Activated CD8-positive, alpha-beta T cell treated with anti-CD3 and anti-CD28 coated beads for 36 hours (primary cell): ENCODE measurements at regions not wholly inside any gene's neighbourhood (a gene's known extent, or its start where the extent isn't known, plus 50 kb on each side); places are given as distances from the start of the nearest gene placed in this dataset.

ENCODE experiments used
- ATAC-seq: fragments of 200-7000 bp; cut with Tn5 transposase; one replicate; pipeline ENCODE4 v1.10.0; 2021; ENCODE audit warnings: mild to moderate bottlenecking, moderate library complexity
- CTCF ChIA-PET: fragments of 350-600 bp; sonication (Branson Sonifier 250); formaldehyde crosslinking; loops from one replicate; lab custom pipeline; 2021; ENCODE audit warnings: antibody characterized with exemption; lab: Charles Lee
- POLR2A ChIA-PET: fragments of 350-600 bp; sonication (Branson Sonifier 250); formaldehyde crosslinking; loops from one replicate; lab custom pipeline; 2021; ENCODE audit warnings: antibody characterized with exemption; lab: Charles Lee
- DNase-seq: peaks from one replicate; pipeline ENCODE4 v3.0.0-alpha.2; 2020
- H3K27ac Mint-ChIP-seq: one replicate; pipeline ENCODE4 v1.8.0; 2021; ENCODE audit warnings: mild to moderate bottlenecking, mixed read lengths
- H3K27me3 Mint-ChIP-seq: one replicate; pipeline ENCODE4 v1.8.0; 2021; ENCODE audit warnings: mixed read lengths
- H3K36me3 Mint-ChIP-seq: one replicate; pipeline ENCODE4 v1.8.0; 2021; ENCODE audit warnings: low read depth, mixed read lengths
- H3K4me1 Mint-ChIP-seq: one replicate; pipeline ENCODE4 v1.8.0; 2021; ENCODE audit warnings: low read depth, mixed read lengths
- H3K4me3 Mint-ChIP-seq: one replicate; pipeline ENCODE4 v1.8.0; 2021; ENCODE audit warnings: mild to moderate bottlenecking, moderate library complexity, mixed read lengths
- H3K9me3 Mint-ChIP-seq: one replicate; pipeline ENCODE4 v1.8.0; 2021; ENCODE audit warnings: mixed read lengths
- CTCF ChIP-seq: fragments of 200-600 bp; IDR thresholded peaks from one replicate; pipeline ENCODE4 v1.8.0; 2022; ENCODE audit warnings: antibody characterized with exemption, mild to moderate bottlenecking
- intact Hi-C: fragments of 100-400 bp; cut with micrococcal nuclease; formaldehyde crosslinking; loops from one replicate; pipeline ENCODE4 v1.10.0; 2022

DNA sequence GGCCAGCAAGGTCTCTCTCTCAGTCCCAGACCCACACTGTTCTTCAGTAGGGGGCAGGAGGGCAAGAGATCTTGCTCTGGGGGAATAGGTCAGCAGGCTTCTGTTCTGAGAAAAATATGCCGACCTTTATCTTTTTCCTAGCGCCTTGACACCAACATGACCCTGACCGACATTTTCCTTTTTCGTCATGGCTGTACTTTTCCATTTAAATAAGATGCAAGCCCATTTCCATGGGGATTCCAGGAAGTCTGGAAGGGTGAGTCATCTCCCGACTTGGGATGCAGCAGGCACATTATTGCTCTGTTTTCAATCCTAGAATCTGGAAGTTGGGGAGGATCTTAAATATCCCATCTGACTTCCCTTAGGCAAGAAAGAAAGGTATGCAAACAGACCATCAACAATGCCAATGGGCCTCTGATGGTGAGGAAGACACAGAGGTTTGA, 261.5 kb upstream of the LRTM1 start:
- ATAC-seq (no peak), DNase-seq (no peak)
- intact Hi-C loops = no loop called here
- no peak for TF ChIP-seq CTCF
- Mint-ChIP-seq H3K9me3 (no peaks in the 10 kb centered on the region), H3K4me1 (no peaks in the 10 kb centered on the region), H3K4me3 (no peak overlapping the region), H3K36me3 (no peaks in the 10 kb centered on the region), H3K27ac (no peak overlapping the region), H3K27me3 (peaks cover 1% of the 10 kb centered on the region)
- CTCF ChIA-PET = no interaction called here
- POLR2A ChIA-PET = no interaction called here

GRCh38 chr3:55185380-55185779, 257.5 kb upstream of the LRTM1 start:
- intact Hi-C loops = no loop called here
- Mint-ChIP-seq H3K27me3 (peaks cover 6% of the 10 kb centered on the region), H3K27ac (no peak overlapping the region), H3K9me3 (no peaks in the 10 kb centered on the region), H3K4me3 (no peak overlapping the region), H3K4me1 (no peaks in the 10 kb centered on the region), H3K36me3 (no peaks in the 10 kb centered on the region)
- CTCF ChIA-PET = no interaction called here
- no peak for ATAC-seq
- DNase-seq = no peak
- POLR2A ChIA-PET = no interaction called here
- TF ChIP-seq CTCF = no peak

DNA sequence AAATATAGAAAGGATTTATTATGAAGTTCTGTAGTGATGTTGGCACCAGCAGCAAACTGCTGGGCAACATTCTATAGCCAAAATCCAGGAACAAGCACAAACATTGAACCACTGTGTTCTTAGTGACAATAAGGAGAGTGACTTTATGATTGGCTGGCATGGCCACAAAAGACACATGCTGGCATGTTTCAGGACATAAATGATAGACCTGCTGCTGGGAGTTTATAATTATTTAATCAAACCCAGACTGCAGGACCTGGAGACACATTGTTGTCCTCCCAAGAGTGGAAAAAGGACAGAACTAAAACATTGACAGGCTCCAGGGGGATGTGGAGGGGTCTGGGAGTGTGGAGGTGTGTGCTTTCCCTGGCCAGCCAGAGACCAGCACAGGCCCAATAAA, 255.3 kb upstream of the LRTM1 start:
- intact Hi-C loops = no loop called here
- Mint-ChIP-seq H3K9me3 (no peaks in the 10 kb centered on the region), H3K36me3 (no peaks in the 10 kb centered on the region), H3K4me1 (no peaks in the 10 kb centered on the region), H3K27me3 (peaks cover 5% of the 10 kb centered on the region), H3K4me3 (no peak overlapping the region), H3K27ac (no peak overlapping the region)
- POLR2A ChIA-PET = no interaction called here
- ATAC-seq = no peak
- DNase-seq = no peak
- no peak for TF ChIP-seq CTCF
- CTCF ChIA-PET = no interaction called here

DNA sequence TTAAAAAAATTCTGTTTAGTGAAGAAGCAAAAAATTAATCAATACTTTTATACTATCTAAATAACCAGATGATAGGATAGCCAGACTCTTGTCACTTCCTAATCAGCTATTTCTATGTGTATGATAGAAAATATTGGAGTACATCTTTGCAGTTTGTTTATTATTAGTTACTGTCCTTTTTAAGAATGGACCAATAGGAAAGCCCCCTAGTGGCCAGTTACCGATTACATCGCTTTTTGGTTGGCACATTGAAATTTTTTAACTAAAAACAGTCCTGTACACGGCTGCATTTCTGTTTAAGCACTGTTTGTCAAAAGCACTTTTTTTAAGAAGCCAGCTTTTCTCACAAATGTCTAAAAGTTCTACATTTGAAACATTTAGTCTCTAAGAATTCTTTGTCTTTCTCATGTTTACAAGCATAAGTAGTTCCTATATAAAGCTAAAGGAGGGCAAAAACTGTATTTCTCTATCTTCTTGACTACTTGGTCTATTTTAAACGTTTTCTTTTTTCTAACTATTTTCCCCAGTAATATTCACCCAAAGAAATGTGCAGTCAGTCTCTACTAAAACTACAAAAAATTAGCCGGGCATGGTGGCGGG, 253.2 kb upstream of the LRTM1 start:
- H3K9me3 Mint-ChIP-seq = no peaks in the 10 kb centered on the region

More for the DNA sequence above, 253.2 kb upstream of the LRTM1 start:
- no peaks in the 10 kb centered on the region for H3K4me1 Mint-ChIP-seq
- DNase-seq = peak; percentile 23
- intact Hi-C loops = no loop called here
- ATAC-seq = no peak
- POLR2A ChIA-PET = interaction anchor here (0.6 kb wide), 1 partner anchor 15 kb away, joined by 3 read pairs; no protein-coding TSS in a partner anchor
- H3K4me3 Mint-ChIP-seq = no peak overlapping the region
- peak; percentile 70 for TF ChIP-seq CTCF
- peaks cover 5% of the 10 kb centered on the region for H3K27me3 Mint-ChIP-seq
- no peaks in the 10 kb centered on the region for H3K36me3 Mint-ChIP-seq
- no peak overlapping the region for H3K27ac Mint-ChIP-seq
- CTCF ChIA-PET = interaction anchor here (0.7 to 1.6 kb wide), 8 partner anchors 10 to 715 kb away, joined by 3 to 7 read pairs (median 4); no protein-coding TSS in a partner anchor
